Stimulated activated CD4-positive, alpha-beta T cell treated with anti-CD3 and anti-CD28 coated beads, TNF-alpha, amount 100 ng/mL, for 48 hours (primary cell): ENCODE measurements at regions not wholly inside any gene's neighbourhood (a gene's known extent, or its start where the extent isn't known, plus 50 kb on each side); places are given as distances from the start of the nearest gene placed in this dataset.

Source experiments
- DNase-seq, 3 donors: peaks; one replicate each; pipeline ENCODE4 v3.0.0-alpha.2; 2020; ENCODE audit warnings: low read depth in 3 of 3

- no peak for DNase-seq
These were observed 664.7 kb downstream of the ACTL7B start for GRCh38 chr9:108191065-108191464.

- DNase-seq: no peak
These were observed 666.8 kb downstream of the ACTL7B start for GRCh38 chr9:108188976-108189375.

- DNase-seq: no peak
These were observed 667.3 kb downstream of the ACTL7B start for GRCh38 chr9:108188482-108188881.

GRCh38 chr9:108186642-108187395, 669.0 kb downstream of the ACTL7B start:
- DNase-seq: no peak

- no peak for DNase-seq
These were observed 670.2 kb downstream of the ACTL7B start for GRCh38 chr9:108185613-108186012.

GRCh38 chr9:108184941-108185340, 670.8 kb downstream of the ACTL7B start:
- DNase-seq: no peak

- DNase-seq: no peak
These were observed 671.8 kb downstream of the ACTL7B start for GRCh38 chr9:108184009-108184408.

GRCh38 chr9:108182950-108183381, 672.8 kb downstream of the ACTL7B start:
- DNase-seq: no peak

GRCh38 chr9:108182270-108182669, 673.5 kb downstream of the ACTL7B start:
- DNase-seq: no peak

- no peak for DNase-seq
These were observed 674.3 kb downstream of the ACTL7B start for GRCh38 chr9:108181441-108181840.

GRCh38 chr9:108180541-108180940, 675.2 kb downstream of the ACTL7B start:
- no peak for DNase-seq

GRCh38 chr9:108178318-108178717, 677.5 kb downstream of the ACTL7B start:
- no peak for DNase-seq

- no peak for DNase-seq
These were observed 678.8 kb upstream of the KLF4 start for GRCh38 chr9:108168236-108168850.

GRCh38 chr9:108167136-108167900, 677.7 kb upstream of the KLF4 start:
- DNase-seq: no peak

GRCh38 chr9:108166519-108166918, 677.0 kb upstream of the KLF4 start:
- no peak for DNase-seq

- DNase-seq: no peak
These were observed 673.9 kb upstream of the KLF4 start for GRCh38 chr9:108163321-108164005.

- DNase-seq: no peak
These were observed 673.1 kb upstream of the KLF4 start for GRCh38 chr9:108162664-108163063.

GRCh38 chr9:108161503-108161902, 671.9 kb upstream of the KLF4 start:
- DNase-seq: no peak

GRCh38 chr9:108160706-108161355, 671.3 kb upstream of the KLF4 start:
- DNase-seq: no peak

- no peak for DNase-seq
These were observed 670.5 kb upstream of the KLF4 start for GRCh38 chr9:108160039-108160438.

- no peak for DNase-seq
These were observed 668.8 kb upstream of the KLF4 start for GRCh38 chr9:108158236-108158995.
